ENCODE measurements at regions not wholly inside any gene's neighbourhood (a gene's known extent, or its start where the extent isn't known, plus 50 kb on each side); places are given as distances from the start of the nearest gene placed in this dataset.
A peak's percentile ranks its signal among the peaks of the same experiment; 100 is the strongest.

DNA sequence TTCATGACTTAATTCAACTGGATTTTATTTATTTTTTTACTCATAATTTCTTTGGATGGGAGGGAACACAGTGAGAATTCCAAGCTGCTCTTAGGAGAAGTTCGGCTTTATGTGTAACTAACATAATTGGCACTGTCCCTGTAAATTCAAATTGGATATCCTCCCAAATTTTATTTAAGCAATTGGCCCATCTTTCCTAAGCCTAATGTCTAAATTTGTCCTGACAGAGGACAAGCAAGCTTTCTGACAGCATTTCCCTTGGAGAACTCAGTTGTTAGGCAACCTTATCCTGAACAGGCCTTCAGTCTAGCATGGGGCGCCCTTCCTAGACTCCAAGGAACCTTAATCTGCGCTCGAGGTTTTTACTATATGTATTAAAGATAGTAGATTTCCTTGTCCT, 550.3 kb downstream of the NUF2 start (continued):
- TF ChIP-seq POLR3G (IDR thresholded peaks at IDR 0.05; ENCODE audit: extremely low read depth, insufficient read length, insufficient replicate concordance) (no peak), ZNF655 (CRISPR knock-in tag; IDR thresholded peaks at IDR 0.05) (no peak), E4F1 (CRISPR knock-in tag; IDR thresholded peaks at IDR 0.05; ENCODE audit: borderline replicate concordance) (no peak)

DNA sequence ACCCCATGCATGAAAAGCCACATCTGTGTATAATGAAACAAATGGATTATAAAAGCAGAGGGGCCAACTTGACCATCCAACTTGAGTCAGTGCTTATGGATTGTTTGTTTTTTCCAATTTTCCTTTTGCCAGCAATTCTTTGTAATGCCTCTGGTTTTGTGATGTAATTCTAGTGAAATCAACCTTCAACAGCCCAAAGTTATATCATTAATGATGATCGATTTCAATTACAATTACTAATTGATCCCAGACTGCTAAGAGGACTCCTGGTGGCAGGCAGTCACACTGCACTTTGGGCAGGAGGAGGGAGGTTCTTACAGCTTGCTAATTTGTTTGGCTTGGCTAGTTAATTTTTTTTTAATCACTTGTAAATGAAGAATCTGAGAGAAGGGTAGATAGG, 552.3 kb downstream of the NUF2 start:
- Histone ChIP-seq H3K36me3 (ENCODE audit: control insufficient read depth, insufficient read depth, low read length) (no peaks in the 10 kb centered on the region), H3K9me3 (replicated peaks; ENCODE audit: control insufficient read depth, insufficient read depth, low read depth, low read length) (no peaks in the 10 kb centered on the region; the same call in 1 of the 2 replicates), H3K9me1 (ENCODE audit: control insufficient read depth, insufficient read depth, low read length) (no peaks in the 10 kb centered on the region), H2AFZ (ENCODE audit: low read depth, low read length) (no peak overlapping the region), H4K20me1 (replicated peaks; ENCODE audit: control insufficient read depth, insufficient read depth, low read length) (no peaks in the 10 kb centered on the region), H3K4me1 (replicated peaks in 1 of 2; ENCODE audit: control insufficient read depth in 2 of 2, insufficient read depth in 2 of 2, low read length in 2 of 2) (no peaks in the 10 kb centered on the region), H3K27me3 (ENCODE audit: control insufficient read depth in 2 of 2, insufficient read depth in 2 of 2, low read length in 2 of 2) (no peaks in the 10 kb centered on the region), H3K79me2 (ENCODE audit: control insufficient read depth, insufficient read depth, low read length) (no peaks in the 10 kb centered on the region), H3K4me3 (no peak overlapping the region), H3K4me2 (ENCODE audit: insufficient read depth, low read length) (no peak overlapping the region), H3K27ac (ENCODE audit: extremely low read depth, low read depth, low read length) (no peak overlapping the region), H3K9ac (ENCODE audit: insufficient read depth in 1 of 2, low read depth in 2 of 2, low read length in 2 of 2) (no peak overlapping the region)
- WGBS (ENCODE audit: insufficient coverage, low coverage, missing lambda C conversion rate): 0% methylated on average over 1 of the region's 1 CpG
- no peak for ATAC-seq
- ChIA-PET POLR2A (no interaction called here), CTCF (ENCODE audit: low intra/inter-chr PET ratio) (no interaction called here)
- FAIRE-seq: no peak
- no TSS peak for BruUV-seq (replicated peaks)
- TF ChIP-seq E2F6 (IDR thresholded peaks at IDR 0.05; ENCODE audit: borderline replicate concordance in 1 of 2, extremely low read depth in 1 of 2, insufficient read depth in 1 of 2, insufficient read length in 1 of 2, low read depth in 1 of 2, low read length in 1 of 2, poor library complexity in 1 of 2, severe bottlenecking in 1 of 2): no peak
- no peak for TF ChIP-seq CBX2 (IDR thresholded peaks at IDR 0.05; ENCODE audit: insufficient read depth, low read length, poor library complexity, severe bottlenecking)
- no peak for TF ChIP-seq PPARD (CRISPR knock-in tag; IDR thresholded peaks at IDR 0.05)
- TF ChIP-seq MNT (conservative IDR thresholded peaks at IDR 0.05): no peak
- no peak for TF ChIP-seq HNRNPLL (IDR thresholded peaks at IDR 0.05; ENCODE audit: low read depth, low read length, poor library complexity, severe bottlenecking)
- TF ChIP-seq CHCHD3 (CRISPR knock-in tag; IDR thresholded peaks at IDR 0.05): no peak
- 0 out of 6 replicates have a peak, but pooled peaks of 1 of the 3 experiments have one; percentile 14 for TF ChIP-seq CTCF (IDR thresholded peaks at IDR 0.05 in 2 of 3, conservative IDR thresholded peaks at IDR 0.05 in 1 of 3; ENCODE audit: insufficient read depth in 2 of 3, low read depth in 1 of 3, low read length in 3 of 3)
- TF ChIP-seq ZNF561 (CRISPR knock-in tag; conservative IDR thresholded peaks at IDR 0.05): no peak
- intact Hi-C loops (cut with micrococcal nuclease): no loop called here
- in situ Hi-C loops (cut with MboI): no loop called here
- no peak for DNase-seq (ENCODE audit: extremely low read depth in 1 of 4, low spot score in 3 of 4)

Measured in K562 (cell line).